HFF-Myc (cell line): ENCODE measurements at regions not wholly inside any gene's neighbourhood (a gene's known extent, or its start where the extent isn't known, plus 50 kb on each side); places are given as distances from the start of the nearest gene placed in this dataset.

Source experiments
- DNase-seq: peaks from one replicate; pipeline ENCODE4 v3.0.0-alpha.2; 2011; ENCODE audit warnings: low read depth; ENCODE audit errors: extremely low read depth
- H3K4me3 ChIP-seq: replicated peaks from 2 replicates; pipeline ENCODE4 v1.5.1; 2011; ENCODE audit warnings: low read depth, mild to moderate bottlenecking, control low read depth, low read length
- TF ChIP-seq, protein P1 (sequence below): IDR thresholded peaks from 2 replicates; pipeline ENCODE4 v1.5.1; 2012; ENCODE audit warnings: mild to moderate bottlenecking, low read depth, low read length, control low read depth; ENCODE audit errors: missing control alignments

DNA sequence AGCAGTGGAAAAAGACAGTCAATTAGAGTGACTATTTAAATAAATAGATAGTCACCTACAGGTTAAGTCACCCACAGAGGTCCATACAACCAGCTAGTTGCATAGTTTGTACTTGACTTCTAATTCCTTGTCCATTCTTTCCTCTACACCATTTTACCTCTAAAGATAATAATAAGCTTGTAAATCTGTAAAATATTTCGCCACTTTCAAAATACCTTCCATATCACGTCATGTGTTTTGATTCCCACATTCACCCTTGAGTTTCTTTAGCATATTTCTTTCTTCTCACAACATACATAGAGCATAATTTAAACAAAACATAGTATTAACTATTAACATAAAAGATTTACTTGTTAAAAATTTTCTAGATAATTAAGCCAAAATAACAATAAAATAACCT, 689.6 kb downstream of the MECOM start:
- H3K4me3 ChIP-seq: no peak overlapping the region
- no peak for DNase-seq
- TF ChIP-seq, protein P1, sequence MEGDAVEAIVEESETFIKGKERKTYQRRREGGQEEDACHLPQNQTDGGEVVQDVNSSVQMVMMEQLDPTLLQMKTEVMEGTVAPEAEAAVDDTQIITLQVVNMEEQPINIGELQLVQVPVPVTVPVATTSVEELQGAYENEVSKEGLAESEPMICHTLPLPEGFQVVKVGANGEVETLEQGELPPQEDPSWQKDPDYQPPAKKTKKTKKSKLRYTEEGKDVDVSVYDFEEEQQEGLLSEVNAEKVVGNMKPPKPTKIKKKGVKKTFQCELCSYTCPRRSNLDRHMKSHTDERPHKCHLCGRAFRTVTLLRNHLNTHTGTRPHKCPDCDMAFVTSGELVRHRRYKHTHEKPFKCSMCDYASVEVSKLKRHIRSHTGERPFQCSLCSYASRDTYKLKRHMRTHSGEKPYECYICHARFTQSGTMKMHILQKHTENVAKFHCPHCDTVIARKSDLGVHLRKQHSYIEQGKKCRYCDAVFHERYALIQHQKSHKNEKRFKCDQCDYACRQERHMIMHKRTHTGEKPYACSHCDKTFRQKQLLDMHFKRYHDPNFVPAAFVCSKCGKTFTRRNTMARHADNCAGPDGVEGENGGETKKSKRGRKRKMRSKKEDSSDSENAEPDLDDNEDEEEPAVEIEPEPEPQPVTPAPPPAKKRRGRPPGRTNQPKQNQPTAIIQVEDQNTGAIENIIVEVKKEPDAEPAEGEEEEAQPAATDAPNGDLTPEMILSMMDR: no peak

DNA sequence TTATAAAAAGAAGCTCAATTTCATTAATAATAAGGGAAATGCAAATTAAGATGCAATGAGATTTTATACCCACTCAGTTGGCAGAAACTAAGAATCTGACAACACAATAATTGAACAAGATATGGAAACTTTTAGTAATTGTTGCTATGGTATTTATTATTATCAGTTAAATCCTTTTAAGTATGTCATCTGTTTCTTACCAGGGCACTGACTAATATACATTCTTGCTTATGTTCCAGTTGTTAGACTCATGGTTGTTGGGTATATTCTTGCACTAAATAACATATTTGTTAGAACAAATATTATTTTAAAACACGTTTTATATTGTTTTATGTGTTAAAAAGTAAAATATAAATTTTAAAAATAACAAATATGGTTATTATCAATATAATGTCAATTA, 690.3 kb downstream of the MECOM start:
- no peak for DNase-seq
- TF ChIP-seq, protein P1: no peak
- H3K4me3 ChIP-seq: no peak overlapping the region

DNA sequence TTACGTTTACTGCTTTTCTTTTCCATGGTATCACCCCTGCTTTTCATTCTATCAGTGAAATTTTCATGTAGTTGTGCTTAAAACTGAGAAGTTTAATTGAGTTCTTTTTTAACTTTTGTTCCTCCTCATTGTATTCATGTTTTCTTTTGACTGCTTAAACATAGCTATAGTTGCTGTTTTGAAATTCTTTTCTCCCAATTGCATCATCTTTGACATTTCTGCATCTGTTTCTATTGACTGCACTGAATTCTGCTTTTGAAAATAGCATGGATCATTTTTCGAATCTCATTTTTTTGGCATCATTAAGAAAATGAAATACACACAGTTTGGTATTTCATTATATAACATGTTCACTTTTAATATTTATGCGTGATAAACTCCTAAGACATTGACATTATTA, 694.9 kb downstream of the MECOM start:
- TF ChIP-seq, protein P1: no peak
- no peak overlapping the region for H3K4me3 ChIP-seq
- no peak for DNase-seq

DNA sequence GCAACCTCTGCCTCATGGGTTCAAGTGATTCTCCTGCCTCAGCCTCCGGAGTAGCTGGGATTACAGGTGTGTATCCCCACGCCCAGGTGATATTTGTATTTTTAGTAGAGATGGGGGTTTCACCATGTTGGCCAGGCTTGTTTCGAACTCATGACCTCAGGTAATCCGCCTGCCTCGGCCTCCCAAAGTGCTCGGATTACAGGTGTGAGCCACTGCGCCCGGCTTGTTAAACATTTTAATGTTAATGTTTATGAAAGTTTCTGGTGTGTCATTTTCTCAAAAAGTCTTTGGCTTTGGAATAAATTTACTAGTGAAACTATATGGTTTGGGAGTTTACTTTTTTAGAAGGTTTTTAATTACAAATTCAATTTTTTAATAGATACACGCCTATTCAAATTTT, 698.8 kb downstream of the MECOM start:
- DNase-seq: no peak
- H3K4me3 ChIP-seq: no peak overlapping the region
- TF ChIP-seq, protein P1: no peak

DNA sequence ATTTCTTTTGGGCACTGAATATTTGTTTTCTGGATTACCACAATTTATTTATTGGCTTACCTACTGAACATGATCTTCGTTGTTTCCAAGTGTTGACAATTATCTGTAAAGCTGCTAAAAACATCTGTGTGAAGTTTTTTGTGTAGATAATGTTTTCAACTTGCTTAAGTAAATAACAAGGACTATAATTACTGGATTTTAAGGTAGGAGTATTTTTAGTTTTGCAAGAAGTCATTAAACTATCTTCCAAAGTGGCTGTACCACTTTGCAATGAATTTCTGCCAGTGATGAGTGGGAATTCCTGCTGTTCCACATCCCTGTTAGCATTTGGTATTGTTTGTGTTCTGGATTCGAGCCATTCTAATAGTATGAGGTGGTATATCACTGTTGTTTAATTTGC, 702.2 kb downstream of the MECOM start:
- TF ChIP-seq, protein P1: no peak
- DNase-seq: no peak
- H3K4me3 ChIP-seq: no peak overlapping the region

DNA sequence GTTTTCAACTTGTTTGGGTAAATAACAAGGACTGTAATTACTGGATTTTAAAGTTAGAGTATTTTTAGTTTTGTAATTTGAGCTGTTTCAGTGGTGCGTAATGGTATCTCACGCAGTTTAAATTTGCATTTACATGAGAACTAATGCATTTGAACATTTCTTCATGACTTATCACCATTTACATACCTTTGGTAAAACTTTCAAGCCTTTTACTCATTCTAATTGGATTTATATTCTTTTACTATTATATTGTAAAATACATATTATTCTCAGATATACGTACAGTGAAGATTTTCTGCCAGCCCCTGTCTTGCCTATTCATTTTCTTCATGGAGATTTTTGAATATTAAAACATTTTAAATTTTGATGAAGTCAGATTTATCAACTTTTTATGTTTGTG, 703.8 kb downstream of the MECOM start:
- TF ChIP-seq, protein P1: no peak
- no peak overlapping the region for H3K4me3 ChIP-seq
- DNase-seq: no peak

DNA sequence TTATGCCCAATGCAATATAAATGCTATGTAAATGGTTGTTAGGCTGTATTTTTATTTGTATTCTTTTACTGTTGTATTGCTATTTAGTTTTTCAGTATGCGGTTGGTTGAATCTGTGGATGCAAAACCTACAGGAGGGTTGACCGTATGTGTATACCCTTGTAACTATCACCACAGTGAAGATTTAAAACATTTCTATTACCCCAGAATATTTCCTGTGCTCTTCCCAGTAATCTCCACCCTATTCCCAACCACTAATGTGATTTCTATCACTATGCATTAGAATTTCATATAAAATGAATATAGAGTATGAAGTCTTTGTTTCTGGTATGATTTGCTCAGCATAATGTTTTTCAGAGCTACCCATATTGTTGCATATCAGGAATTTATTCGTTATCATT, 705.0 kb downstream of the MECOM start:
- no peak overlapping the region for H3K4me3 ChIP-seq
- TF ChIP-seq, protein P1: no peak
- DNase-seq: no peak
